ENCODE measurements at regions not wholly inside any gene's neighbourhood (a gene's known extent, or its start where the extent isn't known, plus 50 kb on each side); places are given as distances from the start of the nearest gene placed in this dataset.

- no peak for DNase-seq (ENCODE audit: low spot score)
These were observed 324.1 kb downstream of the RBM26 start for GRCh38 chr13:79081942-79082341.

- no peak for DNase-seq (ENCODE audit: low spot score)
These were observed 326.7 kb downstream of the RBM26 start for GRCh38 chr13:79079351-79079839.

GRCh38 chr13:79075703-79076102, 330.4 kb downstream of the RBM26 start:
- no peak for DNase-seq (ENCODE audit: low spot score)

GRCh38 chr13:79070343-79070974, 335.6 kb downstream of the RBM26 start:
- no peak for DNase-seq (ENCODE audit: low spot score)

- DNase-seq (ENCODE audit: low spot score), result no peak
These were observed 343.8 kb downstream of the RBM26 start for GRCh38 chr13:79062291-79062690.

- no peak for DNase-seq (ENCODE audit: low spot score)
These were observed 345.8 kb downstream of the RBM26 start for GRCh38 chr13:79060216-79060615.

- no peak for DNase-seq (ENCODE audit: low spot score)
These were observed 349.3 kb downstream of the RBM26 start for GRCh38 chr13:79056706-79057105.

- no peak for DNase-seq (ENCODE audit: low spot score)
These were observed 354.6 kb downstream of the RBM26 start for GRCh38 chr13:79051472-79051871.

GRCh38 chr13:79044415-79044814, 361.6 kb downstream of the RBM26 start:
- DNase-seq (ENCODE audit: low spot score), result no peak

- DNase-seq (ENCODE audit: low spot score), result no peak
These were observed 362.8 kb downstream of the RBM26 start for GRCh38 chr13:79043208-79043607.

GRCh38 chr13:79037197-79037596, 368.9 kb downstream of the RBM26 start:
- DNase-seq (ENCODE audit: low spot score), result no peak

- DNase-seq (ENCODE audit: low spot score), result no peak
These were observed 371.7 kb downstream of the RBM26 start for GRCh38 chr13:79034341-79034740.

GRCh38 chr13:79030513-79030912, 371.6 kb upstream of the OBI1 start:
- DNase-seq (ENCODE audit: low spot score), result no peak

- DNase-seq (ENCODE audit: low spot score), result no peak
These were observed 359.2 kb upstream of the OBI1 start for GRCh38 chr13:79018166-79018565.

GRCh38 chr13:79011179-79011578, 352.2 kb upstream of the OBI1 start:
- no peak for DNase-seq (ENCODE audit: low spot score)

- no peak for DNase-seq (ENCODE audit: low spot score)
These were observed 345.3 kb upstream of the OBI1 start for GRCh38 chr13:79003989-79004898.

GRCh38 chr13:78999494-78999893, 340.5 kb upstream of the OBI1 start:
- no peak for DNase-seq (ENCODE audit: low spot score)

- DNase-seq (ENCODE audit: low spot score), result no peak
These were observed 339.8 kb upstream of the OBI1 start for GRCh38 chr13:78998630-78999315.

- no peak for DNase-seq (ENCODE audit: low spot score)
These were observed 339.1 kb upstream of the OBI1 start for GRCh38 chr13:78997902-78998629.

GRCh38 chr13:78993792-78994191, 334.8 kb upstream of the OBI1 start:
- no peak for DNase-seq (ENCODE audit: low spot score)

- DNase-seq (ENCODE audit: low spot score), result no peak
These were observed 323.0 kb upstream of the OBI1 start for GRCh38 chr13:78981913-78982312.

GRCh38 chr13:78979349-78979748, 320.4 kb upstream of the OBI1 start:
- DNase-seq (ENCODE audit: low spot score), result no peak

All from hepatic stellate cell (primary cell).